CD4-positive, alpha-beta T cell treated with Interleukin-6 for 4 hours (primary cell): ENCODE measurements at regions not wholly inside any gene's neighbourhood (a gene's known extent, or its start where the extent isn't known, plus 50 kb on each side); places are given as distances from the start of the nearest gene placed in this dataset.
"Not testable (repeated sequence)": the region's sequence is repeated elsewhere in the genome, so short reads cannot be mapped to it uniquely, and the experiment has no call there.

ENCODE experiments used
- DNase-seq: peaks from one replicate; pipeline ENCODE4 v3.0.0-alpha.2; 2020; ENCODE audit warnings: mixed read lengths

DNA sequence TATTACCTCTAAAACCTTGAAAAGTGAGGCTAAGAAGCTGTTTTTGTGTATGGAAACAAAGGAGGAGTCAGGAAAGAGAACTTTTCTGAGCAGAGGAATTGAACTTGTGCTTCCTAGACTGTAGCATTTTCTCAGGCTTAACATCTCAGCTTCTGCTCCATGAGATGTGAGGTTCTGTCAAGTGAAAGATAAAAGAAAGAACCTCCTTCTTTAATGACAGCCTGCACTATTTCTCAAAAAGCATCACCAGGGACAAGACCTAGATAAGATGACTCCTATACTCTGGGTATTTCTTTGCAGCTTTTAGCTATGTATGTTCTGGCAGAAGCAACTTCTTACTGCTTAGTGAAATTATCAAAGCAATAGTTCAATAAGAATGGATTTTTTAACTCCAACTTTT lies 87.6 kb upstream of the KCNQ5 start:
- no peak for DNase-seq

DNA sequence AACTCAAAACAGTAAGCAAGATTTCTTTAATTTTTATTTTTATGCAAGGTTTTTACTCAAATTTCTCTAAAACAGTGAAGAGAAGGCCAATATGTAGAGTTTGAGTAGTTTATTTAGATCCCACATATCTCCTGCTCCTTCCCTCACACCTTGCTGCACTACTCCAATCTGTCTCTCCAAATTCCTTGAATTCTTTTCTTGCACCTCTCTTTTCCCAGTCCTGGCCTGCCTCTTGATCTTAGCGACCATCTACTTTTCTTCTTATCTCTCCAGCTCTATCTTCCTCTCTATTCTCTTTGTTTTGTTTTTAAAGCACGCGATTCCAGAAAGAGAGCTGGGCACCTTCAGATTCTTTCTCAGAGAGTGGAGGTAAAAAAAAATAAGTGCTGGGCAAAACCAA lies 86.7 kb upstream of the KCNQ5 start:
- no peak for DNase-seq

DNA sequence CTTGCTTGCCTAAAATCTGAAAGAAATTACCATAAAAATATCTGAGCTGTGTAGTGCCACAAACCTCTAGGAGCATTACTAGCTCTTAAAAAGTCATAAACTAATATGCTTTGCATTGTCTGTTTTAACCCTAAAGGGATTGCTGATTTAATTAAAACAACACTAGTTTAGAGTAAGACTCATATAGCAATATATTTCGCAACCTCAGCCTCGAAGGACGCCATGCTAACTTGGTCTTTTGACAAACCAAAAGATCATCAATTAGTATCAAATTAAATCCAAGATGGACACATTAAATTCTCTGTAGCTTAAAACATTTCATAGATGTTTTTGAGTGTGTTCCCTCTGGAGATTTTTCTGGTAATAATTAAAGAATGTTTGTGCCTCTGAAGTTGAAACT lies 74.8 kb upstream of the KCNQ5 start:
- no peak for DNase-seq

DNA sequence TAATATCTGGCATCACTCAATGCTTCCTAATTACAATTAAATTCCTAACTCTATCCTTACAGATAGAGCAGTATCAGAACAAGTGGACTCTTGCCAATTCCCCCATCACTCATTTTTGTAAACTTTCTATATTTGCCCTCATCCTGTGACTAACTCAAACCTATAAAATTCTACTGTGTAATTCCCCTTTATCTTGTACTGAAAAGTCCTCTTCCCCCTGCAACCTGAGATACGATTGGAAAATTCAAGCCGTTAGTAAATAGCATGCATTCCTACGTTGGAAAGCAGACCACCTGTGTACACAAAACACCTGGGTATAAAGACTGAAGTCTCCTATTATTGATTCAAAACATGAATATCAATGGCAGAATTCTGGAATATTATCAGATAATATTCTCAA lies 70.4 kb upstream of the KCNQ5 start:
- DNase-seq = no peak

DNA sequence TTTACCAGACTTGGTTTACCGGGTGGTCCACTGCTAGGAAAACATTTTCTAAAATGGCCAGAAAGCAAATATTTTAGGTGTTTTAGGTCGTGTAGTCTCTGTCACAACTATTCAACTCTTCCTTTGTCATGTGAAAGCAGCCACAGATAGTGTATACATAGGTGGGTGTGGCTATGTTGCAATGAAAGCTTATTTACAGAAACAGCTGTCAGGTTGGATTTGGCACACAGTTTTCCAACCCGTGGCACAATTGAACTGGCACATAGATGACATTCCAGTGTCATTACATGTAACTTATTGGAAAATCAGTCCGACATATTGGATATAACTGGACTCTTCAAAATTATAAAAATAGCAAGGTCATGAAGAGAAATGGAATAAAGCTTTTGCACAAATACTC lies 68.9 kb upstream of the KCNQ5 start:
- no peak for DNase-seq

DNA sequence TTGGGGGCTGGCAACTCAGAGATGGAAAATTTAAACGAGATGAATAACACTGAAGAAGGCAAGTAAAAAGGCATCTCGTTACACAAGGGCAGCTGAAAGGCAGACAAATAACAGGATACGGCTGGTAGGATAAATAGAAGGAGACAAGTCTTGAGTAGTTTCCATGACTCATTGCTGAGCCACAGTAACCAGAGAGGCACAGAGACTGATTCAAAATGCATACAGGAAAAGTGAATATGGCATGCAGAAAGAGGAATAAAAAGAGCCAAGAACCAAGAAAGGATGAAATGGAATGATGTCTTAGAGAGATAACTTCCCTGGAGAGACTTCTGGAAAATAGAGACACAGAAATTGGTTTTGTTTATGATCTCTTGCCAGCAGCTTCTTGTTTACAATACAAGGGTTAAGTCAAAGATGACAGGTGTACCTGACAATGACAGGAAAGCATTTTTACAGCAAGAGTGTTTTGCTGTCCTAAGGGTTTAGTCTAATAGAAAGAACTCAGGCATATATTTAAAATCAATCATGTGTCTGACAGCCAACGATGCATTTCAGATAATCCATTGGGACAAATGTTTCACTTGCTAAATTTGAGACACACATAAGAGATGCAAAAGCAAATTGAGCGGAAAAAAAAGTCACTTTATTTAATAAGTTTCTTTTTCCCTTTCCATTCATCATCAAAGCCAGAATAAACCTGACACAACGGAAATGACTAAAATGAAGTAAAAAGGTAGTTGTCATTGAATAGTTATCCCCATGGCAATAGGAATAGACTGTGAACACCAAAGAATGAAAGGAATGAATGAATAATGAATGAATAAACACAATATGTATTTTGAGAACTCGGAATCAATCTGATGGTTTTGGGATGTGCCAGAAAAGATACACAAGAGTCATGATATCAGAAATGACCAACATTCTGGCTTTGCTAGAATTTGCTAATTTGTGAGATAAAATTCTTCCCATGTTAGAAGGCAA lies 68.0 kb upstream of the KCNQ5 start:
- no peak for DNase-seq

DNA sequence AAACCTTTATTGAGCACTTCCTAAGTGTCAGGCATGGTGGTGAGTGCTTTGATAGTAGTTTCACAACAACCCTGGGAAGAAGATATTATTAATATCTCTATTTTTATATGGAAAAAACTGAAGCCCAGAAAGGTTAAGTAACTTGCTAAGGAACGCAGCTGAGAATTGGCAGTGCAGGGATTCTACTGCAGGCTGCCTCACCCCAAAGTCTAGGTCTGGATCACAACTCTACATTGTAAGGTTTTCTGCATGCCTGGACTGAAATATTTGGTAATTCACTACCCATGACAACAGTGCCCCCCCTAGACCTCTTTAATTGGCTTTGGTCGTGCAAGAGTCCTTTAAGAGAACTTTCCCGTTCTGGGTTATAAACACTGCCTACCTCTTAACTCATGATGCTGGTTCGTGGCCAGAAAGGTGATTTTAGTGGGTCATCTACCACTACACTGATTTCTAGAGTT lies 67.1 kb upstream of the KCNQ5 start:
- no peak for DNase-seq

DNA sequence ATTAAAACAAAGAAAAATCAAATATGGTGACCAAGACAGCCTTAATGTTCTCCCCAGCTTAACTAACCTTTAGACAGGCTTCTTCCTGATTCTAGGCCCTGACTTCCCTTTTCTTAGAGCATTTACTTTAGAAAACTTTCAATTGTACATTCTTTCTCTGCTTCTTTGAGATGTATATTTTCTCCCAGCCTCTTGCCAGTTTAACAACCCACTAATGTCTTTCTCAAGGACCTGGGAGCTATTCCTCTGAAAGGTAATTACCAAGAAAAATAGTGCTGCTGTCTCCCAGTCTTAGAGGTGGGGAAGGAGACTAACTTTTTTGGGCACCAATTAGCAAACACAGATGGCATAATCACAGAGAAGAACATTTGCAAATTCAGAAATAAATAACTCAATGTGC lies 62.8 kb upstream of the KCNQ5 start:
- DNase-seq = no peak

DNA sequence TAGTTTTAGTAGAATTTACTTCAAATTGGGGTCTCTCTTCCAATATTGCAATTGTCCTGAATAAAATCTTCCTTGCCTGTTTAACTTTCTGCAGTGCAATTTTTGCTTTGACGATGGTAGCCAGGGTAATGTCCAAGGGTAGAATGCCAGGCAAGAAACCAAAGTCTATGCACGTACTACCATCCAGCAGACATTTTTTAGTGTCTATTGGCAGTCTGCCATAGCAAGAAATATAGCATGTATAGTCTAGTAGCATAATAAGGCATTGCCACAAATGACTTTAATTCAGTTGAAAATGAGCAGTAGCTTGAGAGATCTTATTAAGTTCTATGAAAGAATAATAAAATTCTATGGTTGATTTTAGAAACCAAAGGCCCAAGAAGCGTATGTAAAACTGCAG lies 62.3 kb upstream of the KCNQ5 start:
- DNase-seq = no peak

DNA sequence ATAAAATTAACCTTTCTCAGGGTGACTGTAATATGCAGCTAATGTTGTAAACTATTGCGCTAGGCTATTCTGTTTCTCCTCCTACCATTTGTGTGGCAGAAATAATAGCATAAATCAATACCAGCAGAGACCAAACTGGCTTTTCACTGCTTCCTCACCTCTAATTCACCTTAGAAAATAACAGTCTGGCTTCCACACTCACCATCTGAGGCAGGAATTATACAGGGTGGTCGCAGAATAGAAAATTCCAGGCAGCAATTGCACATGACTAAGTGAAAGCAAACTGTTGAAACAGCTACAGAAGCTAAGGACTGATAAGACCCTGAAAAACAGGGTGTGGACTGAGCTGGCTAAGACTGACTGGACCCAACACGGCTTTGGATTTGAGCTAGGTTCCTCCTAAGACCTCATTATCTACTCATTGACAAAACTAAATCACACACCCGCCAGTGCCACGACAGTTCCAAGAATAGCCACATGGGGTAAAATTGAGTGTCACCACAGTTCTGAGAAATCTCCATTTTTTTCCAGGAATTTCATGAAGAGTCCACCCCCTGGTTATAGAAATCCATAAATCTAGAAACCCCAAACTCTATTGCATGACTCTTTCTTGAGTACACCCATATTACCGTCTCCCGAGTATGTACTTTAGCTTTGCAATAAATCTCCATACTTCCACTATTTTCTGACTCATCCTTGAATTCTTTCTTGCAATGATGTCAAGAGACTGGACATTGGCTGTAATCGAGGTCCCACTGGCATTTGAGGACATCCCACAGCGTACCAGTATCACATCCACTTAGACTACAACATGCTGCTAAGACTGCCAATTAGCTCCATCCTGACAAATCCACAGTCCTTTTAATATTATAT lies 60.9 kb upstream of the KCNQ5 start:
- DNase-seq = no peak

DNA sequence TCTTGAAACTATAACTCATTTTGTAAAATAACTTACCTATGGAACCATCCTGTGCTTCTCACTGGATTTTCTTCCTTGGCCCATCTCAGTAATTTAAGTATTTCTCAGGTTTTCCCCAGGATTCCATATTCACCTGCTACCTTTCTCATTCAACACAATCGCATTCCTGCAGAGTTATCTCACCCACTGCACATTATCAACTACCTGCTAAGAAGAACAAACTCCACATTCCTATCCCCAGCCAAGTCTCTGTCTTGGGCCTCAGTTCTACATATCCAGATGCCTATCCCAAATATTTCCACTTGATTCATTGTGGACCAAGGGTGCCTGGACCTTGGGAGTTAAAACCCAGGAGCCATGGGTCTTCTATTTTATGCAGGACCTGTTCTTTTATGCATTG lies 60.2 kb upstream of the KCNQ5 start:
- DNase-seq = no peak

DNA sequence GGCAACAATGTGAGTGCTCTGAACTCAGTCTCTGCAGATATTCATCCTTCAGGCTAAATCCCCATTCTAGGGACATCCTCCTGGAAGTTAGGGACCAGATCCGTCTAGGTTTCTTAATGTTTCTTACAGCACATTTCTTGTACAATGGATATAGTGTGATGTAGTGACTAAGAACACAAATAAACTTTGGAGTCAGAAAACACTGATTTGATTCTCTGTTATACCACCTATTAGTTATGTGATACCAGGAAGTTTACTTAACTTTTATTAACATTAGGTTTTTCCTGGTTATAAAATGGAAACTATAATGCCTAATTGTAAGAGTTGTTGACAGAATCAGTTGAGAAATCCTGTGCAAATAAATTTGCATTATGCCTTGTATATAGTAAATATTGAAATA lies 57.6 kb upstream of the KCNQ5 start:
- no peak for DNase-seq

DNA sequence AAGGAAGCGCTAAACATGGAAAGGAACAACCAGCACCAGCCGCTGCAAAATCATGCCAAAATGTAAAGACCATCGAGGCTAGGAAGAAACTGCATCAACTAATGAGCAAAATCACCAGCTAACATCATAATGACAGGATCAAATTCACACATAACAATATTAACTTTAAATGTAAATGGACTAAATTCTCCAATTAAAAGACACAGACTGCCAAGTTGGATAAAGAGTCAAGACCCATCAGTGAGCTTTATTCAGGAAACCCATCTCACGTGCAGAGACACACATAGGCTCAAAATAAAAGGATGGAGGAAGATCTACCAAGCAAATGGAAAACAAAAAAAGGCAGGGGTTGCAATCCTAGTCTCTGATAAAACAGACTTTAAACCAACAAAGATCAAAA lies 49.9 kb upstream of the KCNQ5 start:
- DNase-seq = not testable (repeated sequence)
